Activated CD4-positive, alpha-beta T cell treated with anti-CD3 and anti-CD28 coated beads, Interleukin-2, amount 50 U/mL, for 24 hours (primary cell): ENCODE measurements at regions not wholly inside any gene's neighbourhood (a gene's known extent, or its start where the extent isn't known, plus 50 kb on each side); places are given as distances from the start of the nearest gene placed in this dataset.

ENCODE experiments used
- DNase-seq, 2 donors: peaks; one replicate each; pipeline ENCODE4 v3.0.0-alpha.2; 2020; ENCODE audit warnings: low read depth in 1 of 2, low spot score in 1 of 2

GRCh38 chr20:22257912-22258311, 326.5 kb downstream of the FOXA2 start:
- no peak for DNase-seq

GRCh38 chr20:22248051-22248667, 336.2 kb downstream of the FOXA2 start:
- no peak for DNase-seq

GRCh38 chr20:22245139-22245538, 339.2 kb downstream of the FOXA2 start:
- DNase-seq, result no peak

- no peak for DNase-seq
Measured at GRCh38 chr20:22243067-22243466, 341.3 kb downstream of the FOXA2 start.

- DNase-seq, result no peak
Measured at GRCh38 chr20:22241609-22242008, 342.8 kb downstream of the FOXA2 start.

GRCh38 chr20:22232923-22233322, 351.4 kb downstream of the FOXA2 start:
- DNase-seq, result no peak

- DNase-seq, result no peak
Measured at GRCh38 chr20:22232473-22232872, 351.9 kb downstream of the FOXA2 start.

- DNase-seq, result no peak
Measured at GRCh38 chr20:22226849-22227700, 357.3 kb downstream of the FOXA2 start.

- no peak for DNase-seq
Measured at GRCh38 chr20:22223236-22223635, 361.1 kb downstream of the FOXA2 start.

- DNase-seq, result no peak
Measured at GRCh38 chr20:22217712-22218352, 366.5 kb downstream of the FOXA2 start.

- no peak for DNase-seq
Measured at GRCh38 chr20:22216984-22217383, 367.4 kb downstream of the FOXA2 start.

GRCh38 chr20:22214296-22214695, 370.1 kb downstream of the FOXA2 start:
- no peak for DNase-seq

- no peak for DNase-seq
Measured at GRCh38 chr20:22213271-22213670, 371.1 kb downstream of the FOXA2 start.

GRCh38 chr20:22207280-22207679, 377.1 kb downstream of the FOXA2 start:
- no peak for DNase-seq

GRCh38 chr20:22204801-22205200, 379.6 kb downstream of the FOXA2 start:
- DNase-seq, result no peak

- no peak for DNase-seq
Measured at GRCh38 chr20:22182148-22182547, 402.2 kb downstream of the FOXA2 start.

- DNase-seq, result no peak
Measured at GRCh38 chr20:22180244-22180643, 404.1 kb downstream of the FOXA2 start.

- DNase-seq, result no peak
Measured at GRCh38 chr20:22160101-22160652, 424.2 kb downstream of the FOXA2 start.

GRCh38 chr20:22159276-22159675, 425.1 kb downstream of the FOXA2 start:
- no peak for DNase-seq

GRCh38 chr20:22127587-22127986, 422.1 kb downstream of the PAX1 start:
- no peak for DNase-seq

- no peak for DNase-seq
Measured at GRCh38 chr20:22106308-22106938, 401.0 kb downstream of the PAX1 start.
